K562 (cell line): ENCODE measurements at regions not wholly inside any gene's neighbourhood (a gene's known extent, or its start where the extent isn't known, plus 50 kb on each side); places are given as distances from the start of the nearest gene placed in this dataset.

Source experiments
- ATAC-seq: fragments of 200-7000 bp; cut with Tn5 transposase; 3 replicates; pipeline ENCODE4 v1.9.1; 2020; ENCODE audit warnings: moderate library complexity
- BruUV-seq: library from RNA; stranded (reverse); fragments of 400-500 nt; replicated peaks from 2 replicates; lab custom pipeline; 2021; lab: Mats Ljungman, UMichigan
- CTCF ChIA-PET: fragments of 300-600 bp; formaldehyde crosslinking; extraction: SDS; loops from one replicate; lab custom pipeline; 2021; ENCODE audit warnings: low intra/inter-chr PET ratio; lab: Yijun Ruan, JAX
- POLR2A ChIA-PET: fragments of 300-600, 350-650 bp; sonication (Branson Sonifier 250); formaldehyde crosslinking; extraction: SDS; loops from one replicate; lab custom pipeline; 2021; ENCODE audit warnings: antibody characterized with exemption, inconsistent platforms; lab: Yijun Ruan, JAX
- DNase-seq, 4 experiments: peaks; one replicate each; pipeline versions ENCODE4 v3.0.0 to v3.0.0-alpha.2; 2011 to 2018; ENCODE audit warnings: low spot score in 3 of 4, mixed read lengths in 3 of 4; ENCODE audit errors: extremely low read depth in 1 of 4
- FAIRE-seq: peaks from 2 replicates; lab custom pipeline; 2011; peaks lifted over from hg19 to GRCh38; lab: Jason Lieb, UNC
- H2AFZ ChIP-seq: 2 replicates; pipeline ENCODE4 v1.6.0; 2011; ENCODE audit warnings: low read depth, low read length, control low read depth, inconsistent platforms
- H3K27ac ChIP-seq: fragments of 200-600 bp; 3 replicates; pipeline ENCODE4 v1.8.0; 2011; ENCODE audit warnings: low read depth, mild to moderate bottlenecking, control low read depth, inconsistent platforms, low read length, moderate library complexity, mixed read lengths; ENCODE audit errors: extremely low read depth
- H3K27me3 ChIP-seq, 2 experiments: fragments of 300-600 bp in 1 of 2; 2 replicates in 1 of 2; 3 replicates in 1 of 2; pipeline versions ENCODE4 v1.6.0 to v1.8.0; 2011; ENCODE audit warnings: inconsistent platforms in 2 of 2, low read length in 2 of 2, mild to moderate bottlenecking in 1 of 2, mixed read lengths in 1 of 2, moderate library complexity in 1 of 2; ENCODE audit not compliant: control insufficient read depth in 2 of 2, insufficient read depth in 2 of 2
- H3K36me3 ChIP-seq: fragments of 300-600 bp; 3 replicates; pipeline ENCODE4 v1.8.0; 2011; ENCODE audit warnings: mild to moderate bottlenecking, low read length, inconsistent platforms; ENCODE audit not compliant: control insufficient read depth, insufficient read depth
- H3K4me1 ChIP-seq, 2 experiments: fragments of 200-600 bp in 1 of 2; replicated peaks in 1 of 2; 2 replicates in 1 of 2; 3 replicates in 1 of 2; pipeline versions ENCODE4 v1.5.1 to v1.8.0; 2011; ENCODE audit warnings: inconsistent platforms in 2 of 2, low read length in 2 of 2, mild to moderate bottlenecking in 1 of 2, mixed read lengths in 1 of 2, moderate library complexity in 1 of 2; ENCODE audit not compliant: control insufficient read depth in 2 of 2, insufficient read depth in 2 of 2
- H3K4me2 ChIP-seq: 2 replicates; pipeline ENCODE4 v1.6.1; 2011; ENCODE audit warnings: low read length, control low read depth, inconsistent platforms, mixed read lengths; ENCODE audit not compliant: insufficient read depth
- H3K4me3 ChIP-seq: fragments of 200-600 bp; sonication (generic), shearing (Covaris generic); 2 replicates; pipeline ENCODE4 v1.5.1; 2016; ENCODE audit warnings: control low read depth, inconsistent platforms
- H3K79me2 ChIP-seq: fragments of 200-600 bp; 3 replicates; pipeline ENCODE4 v1.8.0; 2011; ENCODE audit warnings: low read length, inconsistent platforms; ENCODE audit not compliant: control insufficient read depth, insufficient read depth
- H3K9ac ChIP-seq, 2 experiments: 2 replicates each; pipeline versions ENCODE4 v1.6.0 to v1.6.1; 2011; ENCODE audit warnings: low read depth in 2 of 2, low read length in 2 of 2, control low read depth in 1 of 2, inconsistent platforms in 1 of 2, mild to moderate bottlenecking in 1 of 2, mixed read lengths in 1 of 2; ENCODE audit not compliant: insufficient read depth in 1 of 2
- H3K9me1 ChIP-seq: one replicate; pipeline ENCODE4 v1.6.0; 2011; ENCODE audit warnings: inconsistent platforms, mild to moderate bottlenecking, low read length, moderate library complexity; ENCODE audit not compliant: control insufficient read depth, insufficient read depth
- H3K9me3 ChIP-seq: replicated peaks from 2 replicates; pipeline ENCODE4 v1.5.1; 2011; ENCODE audit warnings: low read depth, low read length, inconsistent platforms; ENCODE audit not compliant: control insufficient read depth, insufficient read depth
- H4K20me1 ChIP-seq: replicated peaks from 2 replicates; pipeline ENCODE4 v1.6.1; 2011; ENCODE audit warnings: low read length, inconsistent platforms, mixed read lengths; ENCODE audit not compliant: control insufficient read depth, insufficient read depth
- DEAF1 ChIP-seq: fragments of 450-650 bp; formaldehyde crosslinking; IDR thresholded peaks from 2 replicates; pipeline ENCODE4 v1.4.0; 2020; ENCODE audit warnings: mild to moderate bottlenecking, moderate library complexity
- FOXO4 ChIP-seq: fragments of 450-650 bp; formaldehyde crosslinking; IDR thresholded peaks from 2 replicates; pipeline ENCODE4 v1.4.0; 2020; ENCODE audit warnings: mild to moderate bottlenecking, moderate library complexity
- HDAC1 ChIP-seq, 2 experiments: fragments of 450-650 bp; IDR thresholded peaks; 2 replicates each; pipeline ENCODE4 v1.6.1; 2016 to 2017; ENCODE audit warnings: inconsistent platforms in 1 of 2, mild to moderate bottlenecking in 1 of 2, moderate library complexity in 1 of 2
- HDAC6 ChIP-seq: IDR thresholded peaks from 2 replicates; pipeline ENCODE4 v1.6.1; 2012; ENCODE audit warnings: low read depth, mild to moderate bottlenecking, control low read depth, inconsistent platforms, low read length, moderate library complexity
- MTF1 ChIP-seq: fragments of 250-450 bp; sonication (Bioruptor Pico); IDR thresholded peaks from 2 replicates; pipeline ENCODE4 v1.9.0; 2021; ENCODE audit warnings: moderate library complexity, mild to moderate bottlenecking, inconsistent platforms, borderline replicate concordance
- THAP12 ChIP-seq: fragments of 250-450 bp; sonication (Bioruptor Pico); IDR thresholded peaks from 2 replicates; pipeline ENCODE4 v1.9.0; 2021; ENCODE audit warnings: mild to moderate bottlenecking, inconsistent platforms
- THAP7 ChIP-seq: fragments of 250-450 bp; sonication (Bioruptor Pico); IDR thresholded peaks from 2 replicates; pipeline ENCODE4 v1.5.0; 2021
- ZC3H8 ChIP-seq: fragments of 450-650 bp; IDR thresholded peaks from 2 replicates; pipeline ENCODE4 v1.6.1; 2017
- ZNF121 ChIP-seq: sonication (generic); formaldehyde crosslinking; conservative IDR thresholded peaks from 2 replicates; pipeline ENCODE4 v1.8.0; 2022; ENCODE audit warnings: missing genetic modification reagents
- ZNF263 ChIP-seq: sonication (generic); formaldehyde crosslinking; IDR thresholded peaks from 2 replicates; pipeline ENCODE4 v1.8.0; 2022; ENCODE audit warnings: mild to moderate bottlenecking, missing genetic modification reagents, borderline replicate concordance
- ZNF445 ChIP-seq: fragments of 250-450 bp; sonication (Bioruptor Pico); IDR thresholded peaks from 2 replicates; pipeline ENCODE4 v1.4.0; 2020; ENCODE audit warnings: low read depth, mild to moderate bottlenecking, moderate library complexity
- in situ Hi-C: fragments of 300-500 bp; cut with MboI; formaldehyde crosslinking; loops from 4 replicates; pipeline ENCODE4 v1.15.0; 2018; ENCODE audit warnings: inconsistent platforms, mixed read lengths
- intact Hi-C: fragments of 100-400 bp; cut with micrococcal nuclease; formaldehyde crosslinking; loops from 2 replicates; pipeline ENCODE4 v1.14.2; 2022
- TF ChIP-seq, protein P1 (sequence below), 2 experiments: IDR thresholded peaks; 2 replicates each; pipeline ENCODE4 v1.6.1; 2012; ENCODE audit warnings: improper control_type of control experiment in 2 of 2, low read depth in 2 of 2, low read length in 2 of 2, borderline replicate concordance in 1 of 2

DNA sequence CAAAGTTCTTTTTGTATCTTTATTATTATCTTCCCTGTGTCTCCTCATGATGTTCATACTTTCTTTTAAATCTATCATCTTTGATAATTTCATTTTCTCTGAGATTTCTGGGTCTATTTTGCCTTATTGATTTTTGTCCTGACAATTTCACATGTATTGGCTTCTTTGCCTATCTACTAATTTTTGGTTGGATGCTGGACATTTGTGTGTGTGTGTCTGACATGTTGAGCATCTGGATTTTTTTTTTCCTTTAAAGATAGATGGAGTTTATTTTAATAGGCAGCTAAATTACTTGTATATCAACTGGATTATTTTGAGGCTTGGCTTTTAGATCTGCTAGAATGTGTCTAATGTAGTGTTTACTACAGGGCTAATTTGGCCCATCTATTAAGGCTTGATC is 178.0 kb upstream of the MOCS2 start (continued):
- TF ChIP-seq, protein P1, sequence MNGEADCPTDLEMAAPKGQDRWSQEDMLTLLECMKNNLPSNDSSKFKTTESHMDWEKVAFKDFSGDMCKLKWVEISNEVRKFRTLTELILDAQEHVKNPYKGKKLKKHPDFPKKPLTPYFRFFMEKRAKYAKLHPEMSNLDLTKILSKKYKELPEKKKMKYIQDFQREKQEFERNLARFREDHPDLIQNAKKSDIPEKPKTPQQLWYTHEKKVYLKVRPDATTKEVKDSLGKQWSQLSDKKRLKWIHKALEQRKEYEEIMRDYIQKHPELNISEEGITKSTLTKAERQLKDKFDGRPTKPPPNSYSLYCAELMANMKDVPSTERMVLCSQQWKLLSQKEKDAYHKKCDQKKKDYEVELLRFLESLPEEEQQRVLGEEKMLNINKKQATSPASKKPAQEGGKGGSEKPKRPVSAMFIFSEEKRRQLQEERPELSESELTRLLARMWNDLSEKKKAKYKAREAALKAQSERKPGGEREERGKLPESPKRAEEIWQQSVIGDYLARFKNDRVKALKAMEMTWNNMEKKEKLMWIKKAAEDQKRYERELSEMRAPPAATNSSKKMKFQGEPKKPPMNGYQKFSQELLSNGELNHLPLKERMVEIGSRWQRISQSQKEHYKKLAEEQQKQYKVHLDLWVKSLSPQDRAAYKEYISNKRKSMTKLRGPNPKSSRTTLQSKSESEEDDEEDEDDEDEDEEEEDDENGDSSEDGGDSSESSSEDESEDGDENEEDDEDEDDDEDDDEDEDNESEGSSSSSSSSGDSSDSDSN (IDR thresholded peaks at IDR 0.05; ENCODE audit: borderline replicate concordance in 1 of 2, low read depth in 2 of 2, low read length in 2 of 2), result no peak
- no peak for TF ChIP-seq FOXO4 (CRISPR knock-in tag)

- ChIA-PET POLR2A (interaction anchor here (0.6 kb wide), 1 partner anchor 177 kb away, joined by 3 read pairs; no protein-coding TSS in a partner anchor), CTCF (no interaction called here)
- H3K27ac ChIP-seq, result no peak overlapping the region
- ATAC-seq (no peak), FAIRE-seq (no peak), DNase-seq (no peak)
- no peak overlapping the region for H3K9ac ChIP-seq
- in situ Hi-C loops (no loop called here), intact Hi-C loops (no loop called here)
- H3K79me2 ChIP-seq, result no peaks in the 10 kb centered on the region
- H4K20me1 ChIP-seq, result no peaks in the 10 kb centered on the region
- H3K4me1 ChIP-seq, result no peaks in the 10 kb centered on the region
- no peaks in the 10 kb centered on the region for H3K9me3 ChIP-seq
- H2AFZ ChIP-seq, result no peak overlapping the region
- no peaks in the 10 kb centered on the region for H3K9me1 ChIP-seq
- H3K36me3 ChIP-seq, result no peaks in the 10 kb centered on the region
- H3K27me3 ChIP-seq, result peaks cover 0 to 4% of the 10 kb centered on the region in 2 experiments; a peak in 1 of 5 replicates
- H3K4me3 ChIP-seq, result no peak overlapping the region
- no TSS peak for BruUV-seq
- H3K4me2 ChIP-seq, result no peak overlapping the region
- no peak for TF ChIP-seq MTF1 (CRISPR knock-in tag)
- TF ChIP-seq DEAF1, result no peak
- no peak for TF ChIP-seq HDAC1 (IDR thresholded peaks at IDR 0.05)
- no peak for TF ChIP-seq ZNF445 (CRISPR knock-in tag)
- TF ChIP-seq ZNF263 (CRISPR knock-in tag), result no peak
- TF ChIP-seq ZC3H8, result no peak
- no peak for TF ChIP-seq ZNF121 (CRISPR knock-in tag)
- no peak for TF ChIP-seq THAP12 (CRISPR knock-in tag)
- no peak for TF ChIP-seq HDAC6
- no peak for TF ChIP-seq THAP7 (CRISPR knock-in tag)
These were observed 179.0 kb upstream of the MOCS2 start for GRCh38 chr5:53288511-53288910.
